Forelimb muscle (tissue), 1 donor: ENCODE measurements at regions not wholly inside any gene's neighbourhood (a gene's known extent, or its start where the extent isn't known, plus 50 kb on each side); places are given as distances from the start of the nearest gene placed in this dataset.

Experiments used
- DNase-seq: peaks from one replicate; pipeline ENCODE4 v3.0.0-alpha.2; 2013; ENCODE audit warnings: low read depth

- no peak for DNase-seq
These were observed 1554.7 kb upstream of the TENM3 start for GRCh38 chr4:180688480-180688879.

- DNase-seq, result no peak
These were observed 1548.3 kb upstream of the TENM3 start for GRCh38 chr4:180694875-180695274.

GRCh38 chr4:180695851-180696250 lies 1547.4 kb upstream of the TENM3 start:
- DNase-seq, result no peak

- DNase-seq, result no peak
These were observed 1546.6 kb upstream of the TENM3 start for GRCh38 chr4:180696460-180697092.

GRCh38 chr4:180698550-180699195 lies 1544.5 kb upstream of the TENM3 start:
- DNase-seq, result no peak

GRCh38 chr4:180706766-180707165 lies 1536.4 kb upstream of the TENM3 start:
- DNase-seq, result no peak

GRCh38 chr4:180710628-180711337 lies 1532.4 kb upstream of the TENM3 start:
- DNase-seq, result no peak

GRCh38 chr4:180717451-180718033 lies 1525.7 kb upstream of the TENM3 start:
- DNase-seq, result no peak

GRCh38 chr4:180721356-180721755 lies 1521.8 kb upstream of the TENM3 start:
- DNase-seq, result no peak

GRCh38 chr4:180726611-180727010 lies 1516.6 kb upstream of the TENM3 start:
- DNase-seq, result no peak

- no peak for DNase-seq
These were observed 1515.7 kb upstream of the TENM3 start for GRCh38 chr4:180727478-180727877.

- no peak for DNase-seq
These were observed 1508.3 kb upstream of the TENM3 start for GRCh38 chr4:180734753-180735432.

- DNase-seq, result no peak
These were observed 1501.5 kb upstream of the TENM3 start for GRCh38 chr4:180741703-180742102.

GRCh38 chr4:180745019-180745418 lies 1498.2 kb upstream of the TENM3 start:
- no peak for DNase-seq

GRCh38 chr4:180751009-180751408 lies 1492.2 kb upstream of the TENM3 start:
- no peak for DNase-seq

GRCh38 chr4:180757927-180758326 lies 1485.3 kb upstream of the TENM3 start:
- no peak for DNase-seq

- no peak for DNase-seq
These were observed 1477.2 kb upstream of the TENM3 start for GRCh38 chr4:180766045-180766444.

- no peak for DNase-seq
These were observed 1476.1 kb upstream of the TENM3 start for GRCh38 chr4:180766944-180767729.

- DNase-seq, result no peak
These were observed 1474.6 kb upstream of the TENM3 start for GRCh38 chr4:180768610-180769009.

GRCh38 chr4:180769791-180770190 lies 1473.4 kb upstream of the TENM3 start:
- no peak for DNase-seq

GRCh38 chr4:180770265-180770664 lies 1472.9 kb upstream of the TENM3 start:
- DNase-seq, result no peak
